ENCODE measurements at regions not wholly inside any gene's neighbourhood (a gene's known extent, or its start where the extent isn't known, plus 50 kb on each side); places are given as distances from the start of the nearest gene placed in this dataset.

DNA sequence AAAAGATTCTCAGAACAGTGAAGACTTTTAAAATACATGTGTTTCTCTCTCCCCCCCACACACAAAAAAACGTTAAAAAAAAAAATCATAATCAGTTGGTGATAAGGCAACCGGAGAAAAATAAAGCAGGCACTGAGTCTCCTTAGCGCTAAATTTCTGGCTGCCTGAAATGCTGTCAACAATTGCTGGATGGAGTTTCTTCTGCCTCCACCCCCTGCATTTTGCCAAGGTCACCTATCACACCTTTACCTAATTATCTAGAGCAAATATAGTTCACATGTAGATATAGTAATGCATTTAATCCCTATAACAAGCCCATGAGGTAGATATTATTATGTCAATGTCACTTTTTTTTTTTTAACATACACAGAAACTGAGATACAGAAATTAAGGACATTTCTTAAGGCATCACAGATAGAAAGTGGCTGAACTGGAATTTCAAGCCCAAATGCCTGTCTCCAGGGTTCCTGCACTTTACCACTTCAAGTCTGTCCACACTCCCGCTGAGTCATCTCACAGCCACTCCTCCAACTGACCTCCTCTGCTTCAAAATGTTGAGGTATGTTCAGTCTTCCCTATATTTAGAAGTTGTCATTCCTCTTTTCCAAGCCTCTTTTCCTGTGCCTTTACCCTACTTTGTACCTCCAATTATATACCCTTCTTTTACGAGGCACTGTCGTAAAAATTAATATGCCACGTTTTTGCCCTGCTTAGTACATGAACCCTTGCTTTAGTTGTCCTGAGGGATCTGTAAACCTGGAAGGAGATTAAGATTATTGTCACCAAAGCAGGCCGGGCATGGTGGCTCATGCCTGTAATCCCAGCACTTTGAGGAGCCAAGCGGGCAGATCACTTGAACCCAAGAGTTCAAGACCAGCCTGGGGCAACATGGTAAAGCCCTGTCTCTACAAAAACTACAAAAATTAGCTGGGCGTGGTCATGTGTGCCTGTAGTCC lies 72.8 kb upstream of the MPP7 start:
- Histone ChIP-seq H4K8ac (ENCODE audit: extremely low read depth, insufficient read depth, low read length) (no peak overlapping the region), H2AK5ac (ENCODE audit: low read depth, low read length) (no peak overlapping the region), H3K4me3 (ENCODE audit: extremely low read depth in 1 of 4, insufficient read depth in 2 of 4, low read depth in 3 of 4, low read length in 4 of 4) (no peak overlapping the region), H3K79me1 (ENCODE audit: low read depth, low read length) (no peaks in the 10 kb centered on the region), H3K14ac (ENCODE audit: insufficient read length) (no peak overlapping the region), H2BK120ac (replicated peaks; ENCODE audit: low read depth, low read length) (no peak overlapping the region), H2AFZ (ENCODE audit: low read length) (no peak overlapping the region), H3K9ac (replicated peaks in 1 of 4; ENCODE audit: extremely low read depth in 1 of 4, low read depth in 3 of 4, low read length in 3 of 4) (no peak overlapping the region), H2BK12ac (ENCODE audit: low read depth, low read length) (no peak overlapping the region), H2BK5ac (ENCODE audit: low read depth, low read length) (no peak overlapping the region), H3K4me1 (replicated peaks in 1 of 4; ENCODE audit: control insufficient read depth in 3 of 4, insufficient read depth in 4 of 4, low read length in 3 of 4) (no peaks in the 10 kb centered on the region), H2BK15ac (ENCODE audit: low read length) (no peak overlapping the region), H3K36me3 (ENCODE audit: control insufficient read depth in 2 of 4, insufficient read depth in 4 of 4, low read length in 3 of 4) (no peaks in the 10 kb centered on the region), H4K20me1 (replicated peaks in 1 of 2; ENCODE audit: control insufficient read depth in 1 of 2, insufficient read depth in 2 of 2, low read length in 2 of 2) (no peaks in the 10 kb centered on the region), H3K27me3 (replicated peaks in 1 of 4; ENCODE audit: control insufficient read depth in 3 of 4, extremely low read depth in 1 of 4, insufficient read depth in 3 of 4, low read length in 3 of 4) (no peaks in the 10 kb centered on the region), H3K56ac (replicated peaks; ENCODE audit: insufficient read length, low read depth, low read length) (no peak overlapping the region), H3K23me2 (ENCODE audit: low read depth, low read length) (no peaks in the 10 kb centered on the region; the same call in 1 of the 2 replicates), H4K5ac (ENCODE audit: insufficient read length, low read depth, low read length) (no peak overlapping the region), H3K4me2 (ENCODE audit: insufficient read depth in 1 of 2, low read depth in 2 of 2, low read length in 2 of 2) (no peak overlapping the region), H4K91ac (replicated peaks; ENCODE audit: insufficient read length, low read length) (no peak overlapping the region), H3K4ac (replicated peaks; ENCODE audit: insufficient read length, low read depth, low read length) (no peak overlapping the region), H2BK20ac (ENCODE audit: low read length) (no peak overlapping the region), H3K9me3 (ENCODE audit: insufficient read depth in 2 of 2, low read depth in 1 of 2, low read length in 1 of 2) (no peaks in the 10 kb centered on the region), H3K18ac (ENCODE audit: extremely low read depth, low read length) (no peak overlapping the region), H3K79me2 (ENCODE audit: control insufficient read depth in 1 of 2, insufficient read depth in 2 of 2, low read length in 2 of 2) (no peaks in the 10 kb centered on the region), H3K23ac (ENCODE audit: insufficient read length) (no peak overlapping the region), H3K27ac (ENCODE audit: low read depth, low read length) (no peak overlapping the region)
- ChIA-PET POLR2A (ENCODE audit: partially characterized antibody) (no interaction called here), CTCF (ENCODE audit: partially characterized antibody) (interaction anchor here (0.6 to 0.9 kb wide), 3 partner anchors 17 to 134 kb away, joined by 3 read pairs; partner anchors contain the start of gene MPP7)
- DNase-seq (ENCODE audit: low read depth in 1 of 2, low spot score in 2 of 2), result no peak
- WGBS, 2 experiments (ENCODE audit: extremely low coverage in 1 of 2, insufficient coverage in 1 of 2, insufficient read length in 1 of 2, insufficient replicate concordance in 2 of 2, low coverage in 1 of 2, low lambda C conversion rate in 2 of 2, missing lambda C conversion rate in 1 of 2), result 81% methylated on average over 10 of the region's 10 CpGs; no CpG with 5 or more reads in 1 of the 2 experiments
- FAIRE-seq, result no peak
- TF ChIP-seq CHD1 (IDR thresholded peaks at IDR 0.05; ENCODE audit: low read depth, low read length) (no peak), JUND (IDR thresholded peaks at IDR 0.05; ENCODE audit: low read length) (no peak), JUN (IDR thresholded peaks at IDR 0.05; ENCODE audit: low read depth, low read length) (no peak), ZNF274 (IDR thresholded peaks at IDR 0.05; ENCODE audit: borderline replicate concordance, extremely low read depth, low read length) (no peak), RBBP5 (IDR thresholded peaks at IDR 0.05; ENCODE audit: borderline replicate concordance, low read depth, low read length) (no peak), SUZ12 (IDR thresholded peaks at IDR 0.05; ENCODE audit: low read length) (no peak), SP2 (IDR thresholded peaks at IDR 0.05; ENCODE audit: low read length) (no peak), ATF2 (IDR thresholded peaks at IDR 0.05; ENCODE audit: low read length) (no peak), PHF8 (conservative IDR thresholded peaks at IDR 0.05; ENCODE audit: low read depth, low read length) (no peak), EGR1 (IDR thresholded peaks at IDR 0.05; ENCODE audit: borderline replicate concordance, low read depth, low read length) (no peak), RFX5 (IDR thresholded peaks at IDR 0.05; ENCODE audit: borderline replicate concordance, low read depth, low read length) (no peak)

Data from H1 (cell line).